T1000 (cell line): ENCODE measurements at regions not wholly inside any gene's neighbourhood (a gene's known extent, or its start where the extent isn't known, plus 50 kb on each side); places are given as distances from the start of the nearest gene placed in this dataset.

Experiments
- DNase-seq: peaks from one replicate; lab custom pipeline; 2025; ENCODE audit warnings: mixed read lengths; lab: John Stamatoyannopoulos, UW

GRCh38 chr20:11582060-11582459, 335.6 kb upstream of the BTBD3 start:
- no peak for DNase-seq

DNA sequence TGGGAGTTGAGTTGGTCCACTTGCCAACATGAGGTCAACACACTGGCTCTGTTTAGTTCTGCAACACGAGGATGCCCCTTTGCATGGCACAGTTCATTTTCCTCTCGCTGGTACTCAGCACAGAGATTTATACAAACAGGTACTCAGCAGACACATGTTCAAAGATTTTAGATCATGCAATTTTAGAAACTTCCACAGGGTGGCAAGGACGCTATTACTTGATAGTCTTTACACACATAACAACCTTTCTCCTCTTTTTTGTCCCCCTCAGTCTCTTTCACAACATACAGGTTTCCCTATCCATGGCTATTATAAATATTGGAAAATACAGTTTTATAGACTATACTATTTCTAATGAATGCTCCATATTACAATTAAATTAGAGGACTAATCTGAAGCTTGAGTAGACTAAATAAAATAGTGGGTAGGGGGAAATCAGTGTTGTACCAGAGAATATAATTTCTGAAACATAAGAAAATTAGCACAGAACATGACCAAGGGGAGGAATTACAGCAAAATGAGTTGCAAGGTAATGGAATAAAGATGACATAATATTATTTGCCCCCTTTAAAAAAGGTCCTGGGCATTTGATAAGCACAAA, 331.8 kb upstream of the BTBD3 start:
- DNase-seq = no peak

GRCh38 chr20:11588875-11589274, 328.8 kb upstream of the BTBD3 start:
- DNase-seq = no peak

DNA sequence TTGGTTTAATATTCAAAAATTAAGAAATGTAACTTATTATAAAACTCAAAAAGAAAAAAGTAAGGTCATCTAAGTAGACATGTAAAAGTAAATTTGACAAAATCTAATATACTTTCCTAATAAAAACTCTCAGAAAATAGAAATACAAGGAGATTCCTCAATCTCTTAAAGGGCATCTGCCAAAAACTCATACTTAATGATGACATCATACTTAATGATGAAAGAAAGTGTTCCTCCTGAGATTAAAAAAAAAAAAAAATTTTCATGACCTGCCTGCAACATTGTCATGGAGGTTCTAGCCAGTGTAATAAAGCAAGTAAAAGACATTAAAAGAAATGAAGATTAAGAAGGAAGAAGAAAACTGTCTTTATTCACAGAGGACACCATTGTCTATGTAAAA, 325.7 kb upstream of the BTBD3 start:
- DNase-seq = no peak

- no peak for DNase-seq
Measured at GRCh38 chr20:11604339-11604738, 313.4 kb upstream of the BTBD3 start.

DNA sequence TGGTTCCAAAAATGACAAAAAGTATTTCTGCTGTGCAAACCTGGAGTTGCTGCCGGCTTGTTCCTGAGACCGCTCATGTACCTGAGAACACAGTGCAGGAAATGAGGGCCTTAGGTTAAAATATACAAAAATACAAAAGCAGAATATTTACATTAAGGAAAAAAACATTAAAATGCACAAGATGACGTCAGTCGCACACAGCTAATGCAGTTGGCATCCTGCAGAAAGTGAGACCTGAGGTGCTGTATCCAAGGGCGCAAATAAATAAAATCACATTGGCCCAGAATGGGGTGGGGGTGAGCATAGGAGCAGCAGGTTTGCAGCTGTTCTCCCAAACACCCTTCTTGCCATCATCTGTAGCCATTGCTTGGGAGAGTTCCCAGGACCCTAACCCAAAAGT, 310.6 kb upstream of the BTBD3 start:
- no peak for DNase-seq

- DNase-seq = no peak
Measured at GRCh38 chr20:11608736-11609135, 309.0 kb upstream of the BTBD3 start.

DNA sequence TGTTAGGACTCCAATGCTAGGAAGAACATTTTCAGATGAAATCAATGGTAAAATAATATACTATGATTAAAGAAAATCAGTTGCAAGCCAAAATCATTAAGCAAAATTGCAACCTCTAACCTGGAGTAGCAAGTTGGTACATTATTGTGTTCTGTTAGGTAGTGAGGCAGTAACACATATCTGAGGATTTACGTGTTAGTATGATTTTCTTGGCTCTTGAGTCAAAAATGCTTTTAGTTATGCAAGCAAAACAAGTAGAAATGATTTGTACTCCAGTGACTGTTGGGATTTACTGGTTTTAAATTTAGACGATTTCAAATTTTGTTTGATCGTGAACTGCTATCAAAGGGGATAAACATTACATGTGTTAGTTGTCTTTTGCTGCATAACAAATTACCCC, 293.0 kb upstream of the BTBD3 start:
- no peak for DNase-seq

- no peak for DNase-seq
Measured at GRCh38 chr20:11626551-11626950, 291.1 kb upstream of the BTBD3 start.

- no peak for DNase-seq
Measured at GRCh38 chr20:11642866-11643265, 274.8 kb upstream of the BTBD3 start.

DNA sequence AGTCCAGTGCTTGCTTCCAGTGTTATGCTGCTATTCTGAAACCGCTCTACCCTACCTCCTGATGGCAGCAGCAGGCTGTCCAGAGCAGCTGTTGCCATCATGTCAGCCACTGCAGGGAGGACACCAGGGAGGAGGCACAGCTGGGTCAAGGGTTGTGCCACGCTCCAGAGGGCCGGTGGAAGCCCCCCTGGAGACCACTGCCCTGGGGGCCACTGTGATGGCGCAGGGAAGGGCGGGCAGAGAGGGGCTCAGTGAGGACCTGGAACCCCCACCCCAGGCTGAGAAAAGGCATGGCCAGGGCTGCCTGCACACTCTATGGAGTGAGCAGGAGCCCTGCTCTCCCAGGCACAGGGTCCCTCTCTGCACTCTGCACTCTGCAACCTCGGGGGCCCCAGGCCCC, 271.3 kb upstream of the BTBD3 start:
- DNase-seq = no peak

DNA sequence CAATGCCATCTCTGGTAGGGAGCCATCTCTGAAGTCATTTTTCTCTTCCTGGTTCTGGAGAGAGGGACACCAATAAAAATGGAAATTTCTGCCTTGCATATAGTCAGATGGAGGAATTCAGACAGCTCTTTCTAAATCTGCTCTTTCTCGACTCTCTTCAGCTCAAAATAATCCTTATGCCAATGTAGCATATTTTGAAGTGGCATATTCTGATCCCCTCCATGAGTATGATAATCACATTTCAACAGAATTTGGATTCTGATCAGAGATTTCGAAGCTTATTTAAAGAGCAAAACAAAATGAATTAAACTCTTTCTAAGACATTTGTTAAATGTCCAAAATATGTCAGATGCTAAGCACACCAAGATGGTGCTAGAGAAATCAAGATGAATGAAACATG, 267.1 kb upstream of the BTBD3 start:
- no peak for DNase-seq

GRCh38 chr20:11651138-11651537, 266.6 kb upstream of the BTBD3 start:
- no peak for DNase-seq

DNA sequence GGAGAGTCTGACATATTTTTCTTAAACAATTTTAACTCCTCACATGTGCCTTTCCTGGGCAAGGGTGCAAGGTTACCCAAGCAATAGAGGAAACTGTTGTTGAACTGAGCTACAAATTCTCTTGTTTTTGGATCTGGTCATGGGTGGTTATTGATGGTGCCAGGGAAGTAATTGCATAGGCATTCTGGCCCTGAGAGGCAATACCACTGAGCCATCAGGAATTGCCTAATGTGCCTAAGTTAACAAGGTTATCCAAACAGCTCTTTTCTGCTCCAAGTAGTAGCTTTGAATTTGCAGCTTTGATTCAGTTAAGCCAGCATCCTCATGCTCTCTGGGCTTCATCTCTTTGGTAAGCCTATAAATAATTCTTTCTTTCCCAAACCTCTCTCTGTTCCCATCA, 266.0 kb upstream of the BTBD3 start:
- DNase-seq = no peak

- no peak for DNase-seq
Measured at GRCh38 chr20:11652128-11652527, 265.6 kb upstream of the BTBD3 start.

GRCh38 chr20:11654766-11655165, 262.9 kb upstream of the BTBD3 start:
- DNase-seq = no peak

GRCh38 chr20:11660673-11661072, 257.0 kb upstream of the BTBD3 start:
- no peak for DNase-seq

DNA sequence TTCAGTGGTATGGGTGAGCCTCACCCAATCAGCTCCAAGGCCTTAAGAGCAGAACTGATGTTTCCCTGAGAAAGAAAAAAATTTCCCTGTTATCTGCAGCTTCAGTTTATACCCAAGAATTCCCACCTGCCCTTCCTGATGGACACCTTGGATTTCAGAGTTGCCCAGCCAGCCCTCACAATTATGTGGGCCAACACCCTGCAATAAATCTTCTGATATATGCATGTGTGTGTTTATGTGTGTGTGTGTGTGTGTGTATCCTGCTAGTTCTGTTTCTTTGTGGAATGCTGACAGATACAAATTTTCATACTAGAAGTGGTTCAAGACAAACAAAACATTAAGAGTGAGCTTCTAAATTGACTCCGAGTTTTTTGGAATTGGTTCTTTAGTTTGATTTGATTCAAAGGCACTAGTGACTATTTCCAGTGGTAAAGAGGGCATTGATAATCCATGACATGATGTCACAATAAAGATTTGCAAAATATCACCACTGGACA, 246.6 kb upstream of the BTBD3 start:
- DNase-seq = no peak

- DNase-seq = no peak
Measured at GRCh38 chr20:11672959-11673358, 244.7 kb upstream of the BTBD3 start.

DNA sequence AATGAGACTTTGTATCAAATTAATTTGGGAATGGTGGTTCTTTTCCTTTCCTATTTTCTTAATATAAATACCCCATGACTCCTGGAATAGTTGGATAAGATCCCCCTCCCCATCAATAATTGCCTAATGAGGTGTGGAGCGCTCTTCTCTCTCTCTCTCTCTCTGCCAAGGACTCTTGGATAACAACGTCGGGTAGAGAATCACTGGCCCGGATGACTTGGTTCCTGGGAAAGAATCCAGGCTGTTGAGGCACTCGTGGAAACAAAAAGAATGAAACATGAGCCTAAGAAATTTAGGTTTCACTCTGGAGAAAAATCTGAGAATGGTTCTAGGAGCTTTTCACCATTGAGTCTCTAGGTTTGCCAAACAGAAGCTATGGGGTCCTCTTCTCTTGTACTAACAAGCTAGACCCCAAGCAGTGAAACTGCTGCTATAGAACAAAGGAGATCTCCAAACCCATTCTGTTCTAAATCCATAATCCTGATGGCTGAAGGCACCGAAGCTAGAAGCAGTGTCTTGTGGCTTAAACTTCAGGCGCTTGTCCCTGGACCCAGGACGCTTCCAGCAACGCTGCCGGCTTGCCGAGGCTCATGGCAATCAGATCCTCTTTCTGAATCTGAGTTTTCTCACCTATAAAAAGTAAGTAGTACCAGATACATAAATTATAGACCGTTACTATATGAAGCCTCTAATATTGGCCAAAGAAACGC, 241.6 kb upstream of the BTBD3 start:
- no peak for DNase-seq

DNA sequence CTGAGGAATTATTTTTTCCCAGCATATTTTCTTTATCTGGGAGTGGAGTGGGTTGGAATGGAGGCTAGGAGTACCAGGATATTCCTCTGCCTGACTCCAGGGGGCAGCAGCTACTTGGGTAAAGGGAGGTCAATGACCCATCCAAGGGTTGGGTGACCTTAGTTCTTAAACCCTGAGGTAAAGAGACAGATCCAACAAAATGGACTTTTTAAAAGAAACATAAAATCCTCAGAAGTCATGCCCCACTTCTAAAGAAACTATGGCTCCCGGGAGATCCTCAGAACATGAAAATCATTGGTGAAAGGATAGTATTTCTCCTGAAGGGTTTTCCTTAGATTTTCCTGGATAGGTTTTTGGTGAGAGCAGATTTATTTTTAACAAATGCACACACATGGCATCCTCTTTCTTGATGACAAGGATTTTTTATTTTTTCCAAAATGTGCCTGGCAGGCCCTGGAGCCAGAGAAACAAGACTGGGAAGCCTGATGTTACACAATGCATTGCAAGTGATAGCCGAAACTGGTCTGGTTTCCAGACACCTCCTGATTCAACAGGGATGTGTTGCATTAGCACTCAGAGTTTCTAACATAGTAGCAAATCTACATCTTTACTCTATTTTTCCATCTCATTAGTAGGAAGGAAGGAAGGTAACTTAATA, 240.9 kb upstream of the BTBD3 start:
- DNase-seq = no peak

DNA sequence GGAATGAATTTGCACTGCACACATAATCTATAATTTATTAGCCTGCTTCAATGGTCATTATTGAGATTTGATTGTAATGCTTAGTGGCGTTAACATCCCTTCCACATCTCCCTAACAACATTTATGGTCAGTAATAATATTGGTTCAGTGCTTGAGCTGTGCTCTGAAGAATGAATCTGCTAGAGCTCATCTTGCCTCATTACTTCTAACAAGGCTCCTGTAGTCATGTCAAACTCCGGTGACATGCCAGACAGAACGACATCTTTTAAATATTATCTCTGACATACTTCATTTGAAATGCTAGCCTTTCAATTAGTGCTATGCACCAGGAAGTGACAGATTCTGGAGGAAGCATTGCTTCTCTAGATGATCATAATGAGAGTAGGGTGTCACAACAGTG, 240.3 kb upstream of the BTBD3 start:
- no peak for DNase-seq

DNA sequence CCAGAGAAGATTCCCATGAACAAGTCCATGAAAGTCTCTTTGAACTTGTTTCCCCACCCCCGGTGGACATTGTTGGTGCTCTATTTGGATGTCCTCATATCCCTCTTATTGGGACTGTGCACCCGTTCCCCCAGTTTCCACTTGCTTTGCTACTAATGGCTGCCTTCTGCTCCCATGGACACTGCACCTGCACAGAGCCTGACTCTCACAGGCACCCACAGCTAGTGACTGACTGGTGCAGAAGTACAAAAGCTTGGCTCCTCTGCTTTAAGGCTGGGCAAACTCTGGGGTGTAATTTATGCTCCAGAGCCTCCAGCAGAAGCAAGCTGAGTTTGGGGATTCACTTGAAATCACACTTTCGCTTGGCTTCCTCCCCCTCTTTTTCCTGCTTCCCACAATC, 239.9 kb upstream of the BTBD3 start:
- no peak for DNase-seq
